GM23248 (cell line): ENCODE measurements at regions not wholly inside any gene's neighbourhood (a gene's known extent, or its start where the extent isn't known, plus 50 kb on each side); places are given as distances from the start of the nearest gene placed in this dataset.
A peak's percentile ranks its signal among the peaks of the same experiment; 100 is the strongest.
"Not testable (repeated sequence)": the region's sequence is repeated elsewhere in the genome, so short reads cannot be mapped to it uniquely, and the experiment has no call there.

Experiments
- DNase-seq: peaks from one replicate; pipeline ENCODE4 v3.0.0-alpha.2; 2015
- H2AFZ ChIP-seq: fragments of 200-600 bp; sonication (generic); 2 replicates; pipeline ENCODE4 v1.6.1; 2016; ENCODE audit warnings: antibody characterized with exemption
- H3F3A ChIP-seq: fragments of 200-600 bp; sonication (generic); 2 replicates; pipeline ENCODE4 v1.6.1; 2016; ENCODE audit warnings: mild to moderate bottlenecking, antibody characterized with exemption, mixed run types; ENCODE audit not compliant: insufficient read depth
- H3K27ac ChIP-seq: fragments of 200-600 bp; sonication (generic); 2 replicates; pipeline ENCODE4 v1.5.1; 2016; ENCODE audit warnings: mild to moderate bottlenecking
- H3K27me3 ChIP-seq: fragments of 200-600 bp; sonication (generic); replicated peaks from 2 replicates; pipeline ENCODE4 v1.6.1; 2016; ENCODE audit warnings: mild to moderate bottlenecking; ENCODE audit not compliant: insufficient read depth
- H3K36me3 ChIP-seq: fragments of 200-600 bp; sonication (generic); 2 replicates; pipeline ENCODE4 v1.6.1; 2016; ENCODE audit warnings: low read depth, mild to moderate bottlenecking
- H3K4me1 ChIP-seq: fragments of 200-600 bp; sonication (generic); 2 replicates; pipeline ENCODE4 v1.6.1; 2016; ENCODE audit warnings: mild to moderate bottlenecking; ENCODE audit not compliant: insufficient read depth
- H3K4me2 ChIP-seq: fragments of 200-600 bp; sonication (generic); one replicate; pipeline ENCODE4 v1.6.1; 2016; ENCODE audit warnings: mild to moderate bottlenecking; ENCODE audit not compliant: unreplicated experiment
- H3K4me3 ChIP-seq: fragments of 200-600 bp; sonication (generic); 2 replicates; pipeline ENCODE4 v1.5.1; 2016; ENCODE audit warnings: mild to moderate bottlenecking
- H3K79me2 ChIP-seq: fragments of 200-600 bp; sonication (generic); 2 replicates; pipeline ENCODE4 v1.6.1; 2016; ENCODE audit warnings: mild to moderate bottlenecking; ENCODE audit not compliant: insufficient read depth
- H3K9ac ChIP-seq: fragments of 200-600 bp; sonication (generic); 2 replicates; pipeline ENCODE4 v1.6.1; 2016; ENCODE audit warnings: mild to moderate bottlenecking
- H3K9me2 ChIP-seq: fragments of 200-600 bp; sonication (generic); 2 replicates; pipeline ENCODE4 v1.6.1; 2016; ENCODE audit warnings: mixed run types, mild to moderate bottlenecking, moderate library complexity; ENCODE audit not compliant: insufficient read depth
- H3K9me3 ChIP-seq: fragments of 200-600 bp; sonication (generic); one replicate; pipeline ENCODE4 v1.6.1; 2017; ENCODE audit warnings: low read depth
- H4K20me1 ChIP-seq: fragments of 200-600 bp; sonication (generic); 2 replicates; pipeline ENCODE4 v1.6.0; 2016; ENCODE audit not compliant: insufficient read depth
- EZH2 ChIP-seq: fragments of 200-600 bp; sonication (generic); IDR thresholded peaks from 2 replicates; pipeline ENCODE4 v1.6.1; 2018; ENCODE audit warnings: antibody characterized with exemption, mild to moderate bottlenecking; ENCODE audit not compliant: insufficient read depth, poor library complexity, severe bottlenecking
- EZH2phosphoT487 ChIP-seq: fragments of 200-600 bp; sonication (generic); IDR thresholded peaks from 2 replicates; pipeline ENCODE4 v1.6.1; 2018; ENCODE audit warnings: antibody characterized with exemption, moderate library complexity, mild to moderate bottlenecking, low read depth; ENCODE audit not compliant: insufficient read depth
- WGBS, 2 experiments: methylation state at CpG; one replicate each; pipeline ENCODE4 v1.1.6; 2015 to 2017; ENCODE audit warnings: low lambda C conversion rate in 2 of 2, low coverage in 1 of 2; ENCODE audit errors: missing lambda C conversion rate in 2 of 2; 5-methylcytosine and 5-hydroxymethylcytosine counted together
- in situ Hi-C: fragments of 300-500 bp; cut with MboI; formaldehyde crosslinking; loops from 2 replicates; pipeline ENCODE4 v1.15.0; 2020

- H3K4me2 ChIP-seq, result no peak overlapping the region
- WGBS, 2 experiments, result 65 to 77% methylated on average over 2 of the region's 2 CpGs
- H3K79me2 ChIP-seq, result no peaks in the 10 kb centered on the region
- no peaks in the 10 kb centered on the region for H3K9me3 ChIP-seq
- H4K20me1 ChIP-seq, result no peaks in the 10 kb centered on the region
- H3K9me2 ChIP-seq, result no peaks in the 10 kb centered on the region
- no peak overlapping the region for H2AFZ ChIP-seq
- no peak overlapping the region for H3K9ac ChIP-seq
- no peaks in the 10 kb centered on the region for H3K4me1 ChIP-seq
- H3K4me3 ChIP-seq, result no peak overlapping the region
- no peaks in the 10 kb centered on the region for H3K36me3 ChIP-seq
- no peak for DNase-seq
- in situ Hi-C loops, result no loop called here
- no peak for TF ChIP-seq EZH2
- no peak for TF ChIP-seq EZH2phosphoT487
- H3K27ac ChIP-seq, result no peak overlapping the region
- H3K27me3 ChIP-seq, result no peaks in the 10 kb centered on the region
- H3F3A ChIP-seq, result no peaks in the 10 kb centered on the region
Observed at GRCh38 chr9:82865524-82865923, 197.4 kb downstream of the RASEF start.

DNA sequence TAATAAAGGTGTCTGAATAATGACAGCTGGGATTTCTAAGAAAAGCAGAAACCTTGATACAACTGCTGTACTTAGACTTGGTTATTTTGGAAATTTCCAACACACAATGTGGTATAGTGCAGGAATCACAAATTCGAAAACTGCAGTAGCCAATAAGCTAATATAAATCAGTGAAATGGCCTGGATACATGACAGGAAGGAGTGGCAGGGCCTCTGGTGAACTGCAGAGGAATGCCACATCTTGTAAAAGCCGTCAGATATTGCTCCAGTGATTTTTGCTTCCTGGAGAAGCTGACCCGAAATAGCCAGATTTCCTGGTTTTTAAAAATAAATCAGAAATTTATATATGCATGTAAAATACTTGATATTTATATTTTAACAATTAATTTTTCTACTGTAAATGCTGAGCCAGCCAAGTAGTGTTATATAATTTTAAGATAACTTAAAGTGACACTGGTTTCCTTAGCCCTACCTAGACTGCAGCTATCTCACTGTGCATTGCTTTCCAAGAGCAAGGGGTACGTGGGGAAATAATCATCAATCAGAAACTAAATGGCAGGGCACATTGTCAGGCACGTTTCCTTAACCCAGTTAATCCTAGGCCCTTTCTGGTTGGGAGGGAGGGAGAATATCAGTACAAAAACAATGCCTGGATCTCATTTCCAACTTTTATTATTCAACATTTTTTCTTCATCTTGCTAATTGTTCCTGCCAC lies 182.4 kb downstream of the RASEF start:
- Histone ChIP-seq H2AFZ (no peak overlapping the region), H3K27me3 (no peaks in the 10 kb centered on the region; the same call in 1 of the 2 replicates), H3K79me2 (no peaks in the 10 kb centered on the region), H3K9ac (no peak overlapping the region), H3K4me2 (no peak overlapping the region), H3K9me2 (no peaks in the 10 kb centered on the region), H3K27ac (no peak overlapping the region), H3K4me3 (no peak overlapping the region), H3F3A (no peaks in the 10 kb centered on the region), H3K36me3 (no peaks in the 10 kb centered on the region), H4K20me1 (no peaks in the 10 kb centered on the region), H3K9me3 (no peaks in the 10 kb centered on the region), H3K4me1 (no peaks in the 10 kb centered on the region)
- no peak for TF ChIP-seq EZH2phosphoT487
- no peak for TF ChIP-seq EZH2
- 2 to 3% methylated on average over 5 of the region's 5 CpGs for WGBS, 2 experiments
- no peak for DNase-seq
- in situ Hi-C loops, result no loop called here

- TF ChIP-seq EZH2 (no peak), EZH2phosphoT487 (no peak)
- Histone ChIP-seq H3K4me3 (no peak overlapping the region), H3K36me3 (no peaks in the 10 kb centered on the region), H3K27ac (no peak overlapping the region), H3K4me2 (no peak overlapping the region), H3K4me1 (no peaks in the 10 kb centered on the region), H4K20me1 (no peaks in the 10 kb centered on the region), H3F3A (no peaks in the 10 kb centered on the region), H3K9ac (no peak overlapping the region), H2AFZ (no peak overlapping the region), H3K79me2 (no peaks in the 10 kb centered on the region), H3K9me2 (no peaks in the 10 kb centered on the region), H3K9me3 (no peaks in the 10 kb centered on the region), H3K27me3 (no peaks in the 10 kb centered on the region; the same call in 1 of the 2 replicates)
- WGBS, 2 experiments, result 77 to 82% methylated on average over 1 of the region's 1 CpG
- in situ Hi-C loops, result no loop called here
- DNase-seq, result peak; percentile 8
Observed at GRCh38 chr9:82882138-82882537, 180.8 kb downstream of the RASEF start.

DNA sequence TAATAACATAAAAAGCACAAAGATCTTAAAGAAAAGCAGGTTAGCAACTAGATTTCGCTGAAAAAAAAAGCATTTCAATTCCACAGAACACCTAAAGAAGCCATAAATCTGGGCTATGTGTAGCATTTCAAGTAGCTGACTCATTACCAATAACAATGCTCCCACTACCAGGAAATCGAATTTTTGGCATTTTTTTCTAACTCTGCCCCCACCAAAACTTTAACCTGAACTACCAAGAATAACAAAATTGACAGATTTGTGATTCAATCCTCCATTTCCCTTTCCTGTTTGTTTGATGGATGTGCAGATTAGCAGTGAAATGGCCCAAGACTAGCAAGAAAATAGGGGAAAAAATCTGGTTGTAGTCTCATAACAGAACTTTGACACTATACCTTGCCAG lies 180.2 kb downstream of the RASEF start:
- 6% methylated on average over 2 of the region's 2 CpGs for WGBS, 2 experiments
- TF ChIP-seq EZH2, result no peak
- TF ChIP-seq EZH2phosphoT487, result no peak
- Histone ChIP-seq H3K9ac (no peak overlapping the region), H3K79me2 (no peaks in the 10 kb centered on the region), H3K9me3 (no peaks in the 10 kb centered on the region), H3F3A (no peaks in the 10 kb centered on the region), H2AFZ (no peak overlapping the region), H4K20me1 (no peaks in the 10 kb centered on the region), H3K27ac (no peak overlapping the region), H3K4me1 (no peaks in the 10 kb centered on the region), H3K4me2 (no peak overlapping the region), H3K4me3 (no peak overlapping the region), H3K36me3 (no peaks in the 10 kb centered on the region), H3K27me3 (no peaks in the 10 kb centered on the region; the same call in 1 of the 2 replicates), H3K9me2 (no peaks in the 10 kb centered on the region)
- in situ Hi-C loops, result no loop called here
- no peak for DNase-seq

DNA sequence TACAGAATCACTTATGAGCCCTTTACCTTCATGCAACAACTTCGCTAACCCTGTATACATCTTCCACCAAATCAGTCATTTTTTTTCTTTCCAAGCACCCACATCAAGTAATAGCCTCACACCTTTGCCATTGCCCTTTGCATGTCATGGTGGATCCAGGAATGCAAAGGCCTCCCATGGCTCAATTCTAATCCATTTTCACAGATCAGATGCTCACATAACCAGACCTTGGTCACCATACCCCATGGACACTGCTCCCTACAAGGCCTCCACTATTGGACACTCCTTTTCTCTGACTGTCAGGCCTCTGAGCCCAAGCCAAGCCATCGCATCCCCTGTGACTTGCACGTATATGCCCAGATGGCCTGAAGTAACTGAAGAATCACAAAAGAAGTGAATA lies 179.5 kb downstream of the RASEF start:
- Histone ChIP-seq H3K4me3 (no peak overlapping the region), H3F3A (no peaks in the 10 kb centered on the region), H3K27ac (no peak overlapping the region), H3K9me2 (no peaks in the 10 kb centered on the region), H3K79me2 (no peaks in the 10 kb centered on the region), H3K9me3 (no peaks in the 10 kb centered on the region), H3K36me3 (no peaks in the 10 kb centered on the region), H4K20me1 (no peaks in the 10 kb centered on the region), H3K4me2 (no peak overlapping the region), H2AFZ (no peak overlapping the region), H3K27me3 (no peaks in the 10 kb centered on the region; the same call in 1 of the 2 replicates), H3K9ac (no peak overlapping the region), H3K4me1 (no peaks in the 10 kb centered on the region)
- DNase-seq, result no peak
- in situ Hi-C loops, result no loop called here
- WGBS, 2 experiments, result 40 to 43% methylated on average over 3 of the region's 3 CpGs
- TF ChIP-seq EZH2phosphoT487, result no peak
- no peak for TF ChIP-seq EZH2

GRCh38 chr9:82883974-82884373 lies 179.0 kb downstream of the RASEF start:
- WGBS, 2 experiments, result 56 to 57% methylated on average over 7 of the region's 7 CpGs
- H3K36me3 ChIP-seq, H2AFZ ChIP-seq, H4K20me1 ChIP-seq, H3F3A ChIP-seq, H3K4me3 ChIP-seq, H3K9me3 ChIP-seq, H3K79me2 ChIP-seq, H3K4me2 ChIP-seq, DNase-seq, H3K27ac ChIP-seq, H3K9ac ChIP-seq, H3K9me2 ChIP-seq, in situ Hi-C loops, H3K4me1 ChIP-seq, H3K27me3 ChIP-seq: not testable (repeated sequence)
